AG10803 (cell line): ENCODE measurements at regions not wholly inside any gene's neighbourhood (a gene's known extent, or its start where the extent isn't known, plus 50 kb on each side); places are given as distances from the start of the nearest gene placed in this dataset.

Source experiments
- DNase-seq: peaks from one replicate; pipeline ENCODE4 v3.0.0; 2010; ENCODE audit warnings: low read depth
- H3K4me3 ChIP-seq: 2 replicates; pipeline ENCODE4 v1.5.1; 2011; ENCODE audit warnings: mild to moderate bottlenecking, low read length, control low read depth
- TF ChIP-seq, protein P1 (sequence below): conservative IDR thresholded peaks from 2 replicates; pipeline ENCODE4 v1.5.1; 2011; ENCODE audit warnings: mild to moderate bottlenecking, low read length, control low read depth, inconsistent platforms

DNA sequence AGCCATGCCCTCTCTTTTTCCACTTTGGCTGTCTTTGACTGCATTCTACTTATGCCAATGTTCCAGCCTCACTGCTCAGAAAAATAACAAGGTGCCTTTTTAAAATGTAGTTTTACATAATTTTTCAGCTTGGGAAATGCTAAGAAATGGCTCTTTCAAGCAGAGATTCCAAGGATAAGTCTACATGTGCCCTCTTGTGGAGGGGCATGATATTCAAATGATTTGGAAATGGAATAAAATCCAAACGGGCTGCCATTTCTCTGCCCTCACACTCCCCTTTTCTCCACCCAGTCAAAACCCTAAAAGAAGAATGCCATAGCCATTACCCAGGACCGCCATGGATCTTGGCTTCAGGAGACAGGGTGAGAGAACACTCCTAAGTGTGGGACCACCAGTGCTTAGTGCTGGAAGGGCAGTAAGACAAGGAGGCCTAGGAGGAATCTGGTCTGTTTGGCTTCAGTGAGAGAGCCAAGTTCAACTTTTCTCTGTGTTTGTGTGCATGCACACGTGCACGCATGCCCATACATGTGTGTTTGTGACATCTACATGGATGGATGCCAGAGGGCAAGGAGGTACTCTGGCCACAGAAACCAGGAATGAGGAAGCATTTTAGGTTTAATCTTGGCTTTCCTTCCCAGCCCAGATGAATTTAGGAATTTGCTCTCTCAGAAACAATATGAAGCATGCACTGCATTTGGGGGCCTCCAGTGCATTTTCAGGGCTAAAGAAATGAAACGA, 174.0 kb upstream of the SLC14A2 start:
- no peak overlapping the region for H3K4me3 ChIP-seq
- TF ChIP-seq, protein P1, sequence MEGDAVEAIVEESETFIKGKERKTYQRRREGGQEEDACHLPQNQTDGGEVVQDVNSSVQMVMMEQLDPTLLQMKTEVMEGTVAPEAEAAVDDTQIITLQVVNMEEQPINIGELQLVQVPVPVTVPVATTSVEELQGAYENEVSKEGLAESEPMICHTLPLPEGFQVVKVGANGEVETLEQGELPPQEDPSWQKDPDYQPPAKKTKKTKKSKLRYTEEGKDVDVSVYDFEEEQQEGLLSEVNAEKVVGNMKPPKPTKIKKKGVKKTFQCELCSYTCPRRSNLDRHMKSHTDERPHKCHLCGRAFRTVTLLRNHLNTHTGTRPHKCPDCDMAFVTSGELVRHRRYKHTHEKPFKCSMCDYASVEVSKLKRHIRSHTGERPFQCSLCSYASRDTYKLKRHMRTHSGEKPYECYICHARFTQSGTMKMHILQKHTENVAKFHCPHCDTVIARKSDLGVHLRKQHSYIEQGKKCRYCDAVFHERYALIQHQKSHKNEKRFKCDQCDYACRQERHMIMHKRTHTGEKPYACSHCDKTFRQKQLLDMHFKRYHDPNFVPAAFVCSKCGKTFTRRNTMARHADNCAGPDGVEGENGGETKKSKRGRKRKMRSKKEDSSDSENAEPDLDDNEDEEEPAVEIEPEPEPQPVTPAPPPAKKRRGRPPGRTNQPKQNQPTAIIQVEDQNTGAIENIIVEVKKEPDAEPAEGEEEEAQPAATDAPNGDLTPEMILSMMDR: peak; percentile 72
- peak; percentile 63 for DNase-seq

DNA sequence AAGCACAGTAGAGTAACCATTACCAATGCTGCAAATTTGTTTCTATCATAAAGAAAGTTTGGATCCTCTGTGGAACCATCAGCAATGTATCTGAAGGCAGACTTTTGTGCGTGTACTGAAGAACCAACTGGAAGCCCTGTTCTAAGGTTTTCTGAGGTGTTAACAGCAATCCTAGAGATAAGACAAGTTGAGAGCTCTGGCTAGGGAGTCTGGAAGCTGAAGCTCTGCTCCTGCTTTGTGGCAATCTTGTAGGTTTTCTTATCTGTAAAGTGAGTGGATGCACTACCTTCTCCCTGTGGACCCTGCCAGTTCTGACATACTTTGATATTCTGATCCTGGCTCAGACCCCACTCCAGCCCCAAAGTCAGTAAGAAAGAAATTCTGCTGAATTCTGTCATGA, 171.2 kb upstream of the SLC14A2 start:
- no peak overlapping the region for H3K4me3 ChIP-seq
- DNase-seq: no peak
- TF ChIP-seq, protein P1: no peak

DNA sequence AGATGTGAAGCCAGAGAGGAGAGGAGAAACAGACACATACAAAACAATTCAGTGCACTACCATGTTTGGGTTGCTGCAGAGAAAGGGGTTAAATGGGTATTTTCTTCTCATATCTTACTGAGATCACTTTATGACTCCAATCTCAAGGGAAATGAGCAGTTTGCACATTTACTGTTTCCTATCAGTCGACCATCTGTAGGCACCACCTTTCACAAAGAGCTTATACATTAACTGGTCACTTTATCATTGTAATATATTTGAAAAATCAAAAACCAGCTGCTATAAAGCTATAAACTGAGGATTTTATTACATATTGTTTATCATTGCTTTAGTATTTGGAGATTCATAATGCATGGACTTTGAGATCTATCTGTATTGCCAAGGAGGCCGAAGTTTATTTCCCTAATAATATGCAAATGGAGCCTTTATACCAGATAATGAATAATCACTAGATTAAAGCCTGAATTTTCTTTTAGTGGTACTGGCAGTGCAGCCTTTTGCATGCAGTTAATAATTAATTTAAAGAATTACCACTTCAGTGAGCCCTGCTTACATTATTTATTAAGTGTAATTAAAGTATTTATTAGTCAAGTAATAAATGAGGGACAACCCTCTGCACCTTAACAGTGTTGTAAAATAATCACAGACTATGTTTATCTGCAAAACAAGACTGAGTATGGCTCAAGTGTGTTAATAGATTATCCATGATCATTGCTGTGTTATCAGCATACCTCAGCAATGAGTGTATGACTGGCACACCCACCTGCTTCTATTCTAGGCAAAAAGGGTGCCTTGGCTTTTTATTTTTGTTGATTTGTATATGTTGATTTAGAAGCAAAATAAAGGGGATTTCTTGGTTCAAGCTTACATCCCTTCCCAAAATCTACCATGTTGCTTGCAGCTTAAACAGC, 167.7 kb upstream of the SLC14A2 start:
- H3K4me3 ChIP-seq: no peak overlapping the region

DNA sequence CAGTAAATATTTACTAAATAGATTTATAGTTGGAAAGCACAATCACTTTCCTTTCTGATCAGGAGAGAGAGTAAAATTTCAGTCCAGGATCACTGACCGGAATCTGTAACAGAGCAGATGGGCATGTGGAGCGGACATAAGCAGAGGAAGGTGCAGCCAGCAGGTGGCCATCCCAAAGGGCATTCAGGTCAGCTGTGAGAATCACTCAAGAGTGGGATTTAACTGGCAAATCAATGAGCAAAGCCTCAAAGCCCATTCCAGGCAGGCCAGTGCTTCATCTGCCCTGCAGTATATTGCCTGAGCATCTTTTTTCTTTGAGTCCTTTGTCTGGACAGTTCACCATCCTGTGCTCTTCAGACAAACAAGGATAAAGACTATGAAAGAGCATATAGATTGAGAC, 166.4 kb upstream of the SLC14A2 start:
- TF ChIP-seq, protein P1: no peak
- no peak for DNase-seq
- no peak overlapping the region for H3K4me3 ChIP-seq

More for the DNA sequence above, 167.7 kb upstream of the SLC14A2 start:
- TF ChIP-seq, protein P1: no peak
- DNase-seq: no peak

DNA sequence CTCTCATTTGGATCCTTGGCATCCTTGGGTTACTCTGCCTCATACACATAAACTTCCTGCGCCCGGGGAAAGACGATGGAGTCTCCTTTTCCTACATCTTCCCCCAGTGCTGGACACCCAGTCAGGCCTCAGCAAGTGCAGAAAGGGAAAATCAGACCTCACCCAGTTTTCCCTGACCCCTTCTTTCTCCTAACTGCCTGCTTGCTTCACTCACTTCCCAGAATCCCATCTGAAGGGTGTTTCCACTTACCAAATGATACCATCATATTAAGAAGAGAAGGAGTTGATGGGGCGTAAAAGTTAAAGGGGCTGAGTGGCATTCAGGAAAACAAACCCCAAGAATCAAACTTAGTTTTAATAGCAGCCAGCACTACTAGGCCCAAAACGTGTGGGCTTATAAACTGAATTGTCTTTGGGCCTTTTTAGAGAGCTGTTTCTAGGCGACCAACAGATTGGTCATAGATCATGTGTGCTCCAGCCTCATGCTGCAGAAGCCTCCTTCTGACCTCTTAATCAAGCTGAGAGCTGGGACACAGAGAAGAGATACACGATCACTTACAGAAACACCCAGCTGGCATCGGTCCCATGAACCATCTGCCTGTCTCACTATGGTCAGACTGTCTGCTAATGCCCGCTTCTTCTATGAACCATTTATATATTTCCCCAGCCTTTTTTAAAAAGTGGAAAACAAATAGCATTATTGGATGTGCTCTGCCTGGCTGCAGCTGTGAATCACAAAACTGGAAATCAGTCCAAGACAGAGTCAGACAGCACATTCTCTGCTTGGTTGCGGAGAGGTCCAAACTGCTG, 165.7 kb upstream of the SLC14A2 start:
- no peak overlapping the region for H3K4me3 ChIP-seq
- TF ChIP-seq, protein P1: no peak
- peak; percentile 64 for DNase-seq

DNA sequence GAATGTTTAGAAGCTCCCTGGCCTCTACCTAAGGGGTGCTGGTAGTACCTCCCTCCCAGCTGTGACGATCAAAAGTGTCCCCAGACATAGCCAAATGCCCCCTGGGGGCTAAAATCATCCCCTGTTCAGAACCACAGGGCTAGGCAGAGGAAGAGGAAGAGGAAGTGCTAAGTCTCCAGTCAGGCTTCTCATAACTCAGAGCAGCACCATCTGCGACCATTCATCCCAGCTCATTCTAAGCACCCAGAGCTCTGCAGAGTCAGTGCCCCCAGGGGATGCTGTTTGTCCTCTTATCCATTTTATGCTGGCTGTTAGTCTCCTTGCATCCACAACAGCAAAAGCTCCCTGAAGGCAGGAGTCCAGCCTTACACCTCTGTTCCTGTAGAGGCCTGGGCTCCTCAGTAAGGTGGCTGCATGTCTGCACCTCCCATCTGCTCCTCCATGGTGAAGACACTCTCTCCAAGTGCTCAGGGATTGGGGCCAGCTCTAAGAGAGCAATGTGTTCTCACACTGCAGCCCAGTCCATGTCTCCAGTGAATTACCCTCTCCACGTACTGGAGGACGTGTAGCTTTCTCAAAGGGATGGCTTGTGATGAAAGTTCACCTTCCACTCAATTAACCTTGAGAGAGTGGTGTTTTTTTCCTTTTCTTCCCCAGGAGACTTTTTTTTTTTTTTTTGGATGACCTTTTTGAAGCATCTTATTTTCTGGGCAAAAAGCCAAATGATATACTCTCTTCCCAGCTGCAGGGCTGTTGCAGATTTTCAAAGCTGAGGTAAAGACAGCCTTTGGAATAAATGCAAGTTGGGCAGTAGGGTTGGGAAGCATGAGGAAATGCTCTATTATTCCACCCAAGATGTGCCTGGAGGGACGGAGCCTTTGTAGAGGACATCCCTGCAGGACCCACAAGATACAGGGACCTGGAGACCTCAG, 158.9 kb upstream of the SLC14A2 start:
- no peak for DNase-seq
- no peak overlapping the region for H3K4me3 ChIP-seq
- TF ChIP-seq, protein P1: no peak
